Skeletal muscle tissue (tissue), 3 donors: ENCODE measurements at regions not wholly inside any gene's neighbourhood (a gene's known extent, or its start where the extent isn't known, plus 50 kb on each side); places are given as distances from the start of the nearest gene placed in this dataset.

Experiments
- H3K27ac ChIP-seq: one replicate; pipeline ENCODE4 v1.7.0; 2013; ENCODE audit warnings: mild to moderate bottlenecking, low read depth, low read length, inconsistent platforms
- H3K27me3 ChIP-seq, 3 donors: one replicate each; pipeline ENCODE4 v1.7.0; 2013; ENCODE audit warnings: low read length in 3 of 3; ENCODE audit not compliant: control insufficient read depth in 3 of 3, insufficient read depth in 3 of 3
- H3K36me3 ChIP-seq, 3 donors: one replicate each; pipeline ENCODE4 v1.7.0; 2013; ENCODE audit warnings: low read length in 3 of 3; ENCODE audit not compliant: control insufficient read depth in 3 of 3, insufficient read depth in 3 of 3
- H3K4me1 ChIP-seq, 3 donors: one replicate each; pipeline ENCODE4 v1.7.0; 2013; ENCODE audit warnings: low read length in 3 of 3, mild to moderate bottlenecking in 3 of 3; ENCODE audit not compliant: control insufficient read depth in 3 of 3, insufficient read depth in 3 of 3
- H3K4me3 ChIP-seq, 3 donors: one replicate each; pipeline ENCODE4 v1.7.0; 2013; ENCODE audit warnings: low read length in 3 of 3
- H3K9ac ChIP-seq, 3 donors: one replicate each; pipeline ENCODE4 v1.7.0; 2013; ENCODE audit warnings: low read length in 3 of 3, mild to moderate bottlenecking in 3 of 3, moderate library complexity in 2 of 3, low read depth in 1 of 3
- H3K9me3 ChIP-seq, 3 donors: one replicate each; pipeline ENCODE4 v1.7.0; 2013; ENCODE audit warnings: low read length in 3 of 3; ENCODE audit not compliant: control insufficient read depth in 3 of 3
- donor health status: Osteomylitis.

GRCh38 chr12:42766026-42766425 is 176.5 kb upstream of the PRICKLE1 start:
- H3K4me1 ChIP-seq: peaks cover 0 to 4% (median 0%) of the 10 kb centered on the region in 3 donors
- no peak overlapping the region for H3K9ac ChIP-seq
- no peaks in the 10 kb centered on the region for H3K36me3 ChIP-seq
- no peak overlapping the region for H3K4me3 ChIP-seq
- no peaks in the 10 kb centered on the region for H3K27me3 ChIP-seq
- no peak overlapping the region for H3K27ac ChIP-seq
- H3K9me3 ChIP-seq: no peaks in the 10 kb centered on the region

GRCh38 chr12:42763682-42764081 is 174.1 kb upstream of the PRICKLE1 start:
- Histone ChIP-seq H3K4me1 (peaks cover 10 to 16% (median 11%) of the 10 kb centered on the region in 3 donors), H3K36me3 (no peaks in the 10 kb centered on the region), H3K9me3 (no peaks in the 10 kb centered on the region), H3K27ac (no peak overlapping the region), H3K27me3 (no peaks in the 10 kb centered on the region), H3K9ac (no peak overlapping the region), H3K4me3 (no peak overlapping the region)

GRCh38 chr12:42762395-42762925 is 172.9 kb upstream of the PRICKLE1 start:
- Histone ChIP-seq H3K4me3 (no peak overlapping the region), H3K36me3 (no peaks in the 10 kb centered on the region), H3K27me3 (no peaks in the 10 kb centered on the region), H3K4me1 (peaks cover 10 to 16% (median 11%) of the 10 kb centered on the region in 3 donors), H3K9me3 (no peaks in the 10 kb centered on the region), H3K9ac (no peak overlapping the region), H3K27ac (no peak overlapping the region)

- Histone ChIP-seq H3K36me3 (no peaks in the 10 kb centered on the region), H3K27me3 (no peaks in the 10 kb centered on the region), H3K9ac (no peak overlapping the region), H3K27ac (no peak overlapping the region), H3K9me3 (no peaks in the 10 kb centered on the region), H3K4me3 (no peak overlapping the region), H3K4me1 (peaks cover 10 to 16% (median 11%) of the 10 kb centered on the region in 3 donors)
Measured at GRCh38 chr12:42761601-42762350, 172.2 kb upstream of the PRICKLE1 start.

GRCh38 chr12:42761086-42761485 is 171.5 kb upstream of the PRICKLE1 start:
- no peak overlapping the region for H3K27ac ChIP-seq
- H3K4me3 ChIP-seq: no peak overlapping the region
- no peak overlapping the region for H3K9ac ChIP-seq
- H3K36me3 ChIP-seq: no peaks in the 10 kb centered on the region
- no peaks in the 10 kb centered on the region for H3K27me3 ChIP-seq
- peaks cover 10 to 16% (median 11%) of the 10 kb centered on the region in 3 donors for H3K4me1 ChIP-seq
- no peaks in the 10 kb centered on the region for H3K9me3 ChIP-seq

GRCh38 chr12:42760550-42760949 is 171.0 kb upstream of the PRICKLE1 start:
- Histone ChIP-seq H3K4me3 (no peak overlapping the region), H3K4me1 (peaks cover 10 to 16% (median 11%) of the 10 kb centered on the region in 3 donors), H3K36me3 (no peaks in the 10 kb centered on the region), H3K9me3 (no peaks in the 10 kb centered on the region), H3K9ac (no peak overlapping the region), H3K27ac (no peak overlapping the region), H3K27me3 (no peaks in the 10 kb centered on the region)

- Histone ChIP-seq H3K27ac (peak overlapping the region; percentile 27), H3K9me3 (no peaks in the 10 kb centered on the region), H3K4me1 (peaks cover 10 to 16% (median 11%) of the 10 kb centered on the region in 3 donors), H3K27me3 (no peaks in the 10 kb centered on the region), H3K4me3 (peak overlapping the region in 1 of 3 donors; percentile 7), H3K36me3 (no peaks in the 10 kb centered on the region), H3K9ac (peak overlapping the region in 1 of 3 donors; percentile 27)
Measured at GRCh38 chr12:42759622-42760273, 170.2 kb upstream of the PRICKLE1 start.

- Histone ChIP-seq H3K27ac (no peak overlapping the region), H3K9ac (no peak overlapping the region), H3K9me3 (no peaks in the 10 kb centered on the region), H3K4me1 (peaks cover 10 to 16% (median 11%) of the 10 kb centered on the region in 3 donors), H3K36me3 (no peaks in the 10 kb centered on the region), H3K27me3 (no peaks in the 10 kb centered on the region), H3K4me3 (no peak overlapping the region)
Measured at GRCh38 chr12:42758806-42759205, 169.3 kb upstream of the PRICKLE1 start.

GRCh38 chr12:42757624-42758119 is 168.1 kb upstream of the PRICKLE1 start:
- Histone ChIP-seq H3K27ac (no peak overlapping the region), H3K36me3 (no peaks in the 10 kb centered on the region), H3K4me3 (no peak overlapping the region), H3K4me1 (peaks cover 10 to 16% (median 11%) of the 10 kb centered on the region in 3 donors), H3K9me3 (no peaks in the 10 kb centered on the region), H3K27me3 (no peaks in the 10 kb centered on the region), H3K9ac (no peak overlapping the region)
